ENCODE measurements at regions not wholly inside any gene's neighbourhood (a gene's known extent, or its start where the extent isn't known, plus 50 kb on each side); places are given as distances from the start of the nearest gene placed in this dataset.

DNA sequence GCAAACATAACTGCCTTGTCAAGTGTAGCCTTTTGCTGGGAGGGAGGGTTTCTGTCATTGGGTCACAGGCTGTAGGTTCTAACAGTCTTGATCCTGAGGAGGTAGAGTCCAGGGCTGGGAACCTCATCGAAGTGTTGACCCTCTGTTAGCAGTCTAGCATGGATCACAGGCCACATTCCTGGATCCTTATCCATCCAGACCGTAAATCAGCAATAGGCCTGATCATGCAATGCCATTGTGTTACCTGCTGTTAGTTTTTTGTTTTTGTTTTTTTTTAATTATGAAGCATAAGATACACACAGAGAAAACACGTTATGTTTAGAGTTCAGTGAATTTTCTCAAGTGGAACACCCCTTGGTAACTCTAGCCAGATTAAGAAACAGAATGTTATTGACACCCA lies 282.0 kb upstream of the TPM1 start:
- TF ChIP-seq, protein P1, sequence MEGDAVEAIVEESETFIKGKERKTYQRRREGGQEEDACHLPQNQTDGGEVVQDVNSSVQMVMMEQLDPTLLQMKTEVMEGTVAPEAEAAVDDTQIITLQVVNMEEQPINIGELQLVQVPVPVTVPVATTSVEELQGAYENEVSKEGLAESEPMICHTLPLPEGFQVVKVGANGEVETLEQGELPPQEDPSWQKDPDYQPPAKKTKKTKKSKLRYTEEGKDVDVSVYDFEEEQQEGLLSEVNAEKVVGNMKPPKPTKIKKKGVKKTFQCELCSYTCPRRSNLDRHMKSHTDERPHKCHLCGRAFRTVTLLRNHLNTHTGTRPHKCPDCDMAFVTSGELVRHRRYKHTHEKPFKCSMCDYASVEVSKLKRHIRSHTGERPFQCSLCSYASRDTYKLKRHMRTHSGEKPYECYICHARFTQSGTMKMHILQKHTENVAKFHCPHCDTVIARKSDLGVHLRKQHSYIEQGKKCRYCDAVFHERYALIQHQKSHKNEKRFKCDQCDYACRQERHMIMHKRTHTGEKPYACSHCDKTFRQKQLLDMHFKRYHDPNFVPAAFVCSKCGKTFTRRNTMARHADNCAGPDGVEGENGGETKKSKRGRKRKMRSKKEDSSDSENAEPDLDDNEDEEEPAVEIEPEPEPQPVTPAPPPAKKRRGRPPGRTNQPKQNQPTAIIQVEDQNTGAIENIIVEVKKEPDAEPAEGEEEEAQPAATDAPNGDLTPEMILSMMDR (optimal IDR thresholded peaks at IDR 0.05 in 1 of 3, IDR thresholded peaks at IDR 0.05 in 1 of 3, conservative IDR thresholded peaks at IDR 0.05 in 1 of 3; ENCODE audit: extremely low read depth in 1 of 3, insufficient read depth in 2 of 3, low read length in 3 of 3): no peak
- TF ChIP-seq EZH2 (IDR thresholded peaks at IDR 0.05; ENCODE audit: low read length): no peak

Data from keratinocyte (primary cell).